ENCODE measurements at regions not wholly inside any gene's neighbourhood (a gene's known extent, or its start where the extent isn't known, plus 50 kb on each side); places are given as distances from the start of the nearest gene placed in this dataset.
A peak's percentile ranks its signal among the peaks of the same experiment; 100 is the strongest.

DNA sequence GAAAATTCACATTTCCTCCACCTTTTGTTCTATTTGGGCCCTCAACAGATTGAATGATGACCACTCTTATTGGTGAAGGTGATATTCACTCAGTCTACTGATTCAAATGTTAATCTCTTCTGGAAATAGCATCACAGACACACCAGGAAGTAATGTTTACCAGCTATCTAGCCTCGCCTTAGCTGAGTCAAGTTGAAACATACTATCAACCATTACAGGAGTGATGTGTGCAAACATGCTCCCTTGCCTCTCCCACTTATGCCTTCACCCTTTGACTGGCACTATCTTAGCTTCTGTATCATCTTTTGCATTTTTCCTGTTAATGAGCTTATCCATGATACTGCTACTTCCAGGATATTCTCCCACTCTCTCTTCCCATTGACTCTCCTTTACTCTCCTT is 191.9 kb downstream of the CENPW start:
- H3K36me3 Mint-ChIP-seq, result no peaks in the 10 kb centered on the region
- H3K27me3 Mint-ChIP-seq, result peaks cover 0 to 2% (median 0%) of the 10 kb centered on the region in 5 donors
- no peak overlapping the region for H3K4me3 Mint-ChIP-seq
- H3K27ac Mint-ChIP-seq, result no peak overlapping the region
- POLR2A ChIA-PET, result no interaction called here
- DNase-seq (no peak), ATAC-seq (no peak)
- no peaks in the 10 kb centered on the region for H3K9me3 Mint-ChIP-seq
- H3K4me1 Mint-ChIP-seq, result no peaks in the 10 kb centered on the region

DNA sequence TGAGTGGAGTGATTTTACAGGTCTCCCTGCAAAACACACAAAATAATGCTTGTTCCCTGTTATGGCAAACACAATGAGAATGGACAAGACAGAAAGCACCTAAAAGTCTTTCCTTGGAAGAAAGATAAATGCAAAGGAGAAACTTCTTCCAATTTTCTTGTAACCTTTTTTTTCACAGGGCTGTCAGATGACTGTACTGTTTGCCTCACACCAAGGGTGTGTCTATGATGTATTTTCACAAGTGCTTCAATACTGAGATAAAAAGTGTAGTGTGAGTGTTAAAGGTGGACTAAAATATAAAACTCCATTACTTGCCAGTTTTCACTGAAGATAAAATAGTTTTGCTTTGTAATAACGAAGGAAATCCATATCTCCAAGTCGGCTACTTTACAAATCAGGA is 194.5 kb downstream of the CENPW start:
- POLR2A ChIA-PET, result no interaction called here
- Mint-ChIP-seq H3K9me3 (no peaks in the 10 kb centered on the region), H3K27ac (no peak overlapping the region), H3K36me3 (no peaks in the 10 kb centered on the region), H3K4me1 (no peaks in the 10 kb centered on the region), H3K4me3 (no peak overlapping the region), H3K27me3 (peaks cover 0 to 2% (median 0%) of the 10 kb centered on the region in 5 donors)
- DNase-seq, result no peak
- no peak for ATAC-seq

DNA sequence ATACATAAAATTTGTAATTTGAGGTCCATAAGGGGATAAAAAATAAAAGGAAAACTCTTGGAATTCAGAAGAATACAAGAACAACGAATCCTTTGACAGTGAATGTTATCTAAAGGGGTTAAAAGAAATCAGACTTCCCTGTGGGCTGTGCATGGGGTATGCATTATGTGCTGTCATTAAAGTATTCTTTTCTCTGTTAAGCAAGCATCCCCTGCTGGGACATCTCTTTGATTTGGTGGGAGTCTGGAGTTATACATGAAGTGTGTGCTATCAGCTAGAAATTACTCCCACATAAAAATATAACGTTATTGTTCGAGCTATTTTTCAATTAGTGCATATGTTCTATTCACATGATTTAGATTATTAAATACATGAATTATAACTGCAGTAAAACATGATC is 195.2 kb downstream of the CENPW start:
- H3K36me3 Mint-ChIP-seq, result no peaks in the 10 kb centered on the region
- H3K4me1 Mint-ChIP-seq, result no peaks in the 10 kb centered on the region
- no peak overlapping the region for H3K27ac Mint-ChIP-seq
- POLR2A ChIA-PET, result no interaction called here
- ATAC-seq (no peak), DNase-seq (no peak)
- H3K4me3 Mint-ChIP-seq, result no peak overlapping the region
- H3K9me3 Mint-ChIP-seq, result no peaks in the 10 kb centered on the region
- peaks cover 0 to 2% (median 0%) of the 10 kb centered on the region in 5 donors for H3K27me3 Mint-ChIP-seq

DNA sequence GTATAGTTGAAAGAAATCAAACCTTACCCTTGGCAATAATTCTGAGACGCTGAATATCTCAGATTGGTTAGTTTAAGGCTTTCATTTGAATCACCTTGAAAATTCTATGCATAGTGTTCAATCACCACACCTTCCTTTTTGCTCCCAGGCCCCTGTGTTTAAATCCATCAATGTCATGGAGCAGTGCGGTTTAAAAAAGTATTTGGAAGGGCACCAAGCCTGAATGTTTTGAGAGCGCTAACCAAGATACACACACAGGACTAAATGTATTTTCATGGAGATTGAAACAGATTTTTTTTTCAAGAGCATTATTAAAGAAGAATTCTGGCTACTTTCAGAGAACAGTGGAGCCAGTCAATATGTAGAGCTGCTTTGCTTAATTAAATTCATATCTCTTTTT is 195.7 kb downstream of the CENPW start:
- no peak for DNase-seq
- POLR2A ChIA-PET, result no interaction called here
- no peak for ATAC-seq
- H3K27ac Mint-ChIP-seq, result no peak overlapping the region
- no peaks in the 10 kb centered on the region for H3K36me3 Mint-ChIP-seq
- H3K27me3 Mint-ChIP-seq, result peaks cover 0 to 2% (median 0%) of the 10 kb centered on the region in 5 donors
- H3K9me3 Mint-ChIP-seq, result no peaks in the 10 kb centered on the region
- no peak overlapping the region for H3K4me3 Mint-ChIP-seq
- no peaks in the 10 kb centered on the region for H3K4me1 Mint-ChIP-seq

- H3K4me1 Mint-ChIP-seq, result no peaks in the 10 kb centered on the region
- peaks cover 0 to 3% (median 0%) of the 10 kb centered on the region in 9 donors for H3K9me3 Mint-ChIP-seq
- H3K4me3 Mint-ChIP-seq, result no peak overlapping the region
- ATAC-seq, result no peak
- peaks cover 0 to 2% (median 0%) of the 10 kb centered on the region in 5 donors for H3K27me3 Mint-ChIP-seq
- no peak for DNase-seq
- H3K36me3 Mint-ChIP-seq, result no peaks in the 10 kb centered on the region
- POLR2A ChIA-PET, result no interaction called here
- no peak overlapping the region for H3K27ac Mint-ChIP-seq
Observed at GRCh38 chr6:126537061-126537816, 197.3 kb downstream of the CENPW start.

DNA sequence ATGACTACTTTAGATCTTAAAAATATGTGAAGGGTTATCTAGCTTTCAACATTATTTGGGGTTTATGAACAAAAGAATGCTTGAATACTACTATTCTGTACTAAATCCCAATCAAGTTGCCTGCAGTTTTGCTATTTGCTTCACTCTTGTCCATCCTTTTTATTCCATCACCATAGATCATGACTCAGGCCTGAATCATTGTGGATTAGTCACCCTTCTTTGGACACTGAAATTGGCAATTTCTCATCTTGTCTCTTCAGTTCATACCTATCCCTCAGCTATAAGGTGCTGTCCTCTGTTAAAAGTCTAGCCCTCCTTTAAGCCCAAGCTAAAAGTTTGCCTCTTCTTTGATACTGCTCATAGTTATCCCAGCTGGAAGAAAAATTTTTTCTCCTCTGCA is 199.1 kb downstream of the CENPW start:
- Mint-ChIP-seq H3K36me3 (no peaks in the 10 kb centered on the region), H3K27ac (no peak overlapping the region), H3K9me3 (peaks cover 0 to 3% (median 0%) of the 10 kb centered on the region in 9 donors), H3K27me3 (no peaks in the 10 kb centered on the region), H3K4me3 (no peak overlapping the region), H3K4me1 (no peaks in the 10 kb centered on the region)
- ATAC-seq, result no peak
- POLR2A ChIA-PET, result no interaction called here
- no peak for DNase-seq

- H3K36me3 Mint-ChIP-seq, result no peaks in the 10 kb centered on the region
Observed at GRCh38 chr6:126540161-126540560, 200.2 kb downstream of the CENPW start.

GRCh38 chr6:126541806-126542491 is 202.0 kb downstream of the CENPW start:
- Mint-ChIP-seq H3K36me3 (no peaks in the 10 kb centered on the region), H3K4me1 (no peaks in the 10 kb centered on the region), H3K4me3 (no peak overlapping the region), H3K9me3 (peaks cover 0 to 5% (median 0%) of the 10 kb centered on the region in 9 donors), H3K27me3 (no peaks in the 10 kb centered on the region), H3K27ac (no peak overlapping the region)
- POLR2A ChIA-PET, result no interaction called here
- DNase-seq (no peak), ATAC-seq (no peak)

More at GRCh38 chr6:126540161-126540560, 200.2 kb downstream of the CENPW start:
- Mint-ChIP-seq H3K4me1 (no peaks in the 10 kb centered on the region), H3K9me3 (peaks cover 0 to 5% (median 0%) of the 10 kb centered on the region in 9 donors), H3K4me3 (no peak overlapping the region), H3K27ac (no peak overlapping the region), H3K27me3 (no peaks in the 10 kb centered on the region)
- no peak for ATAC-seq
- DNase-seq, result no peak
- POLR2A ChIA-PET, result no interaction called here

DNA sequence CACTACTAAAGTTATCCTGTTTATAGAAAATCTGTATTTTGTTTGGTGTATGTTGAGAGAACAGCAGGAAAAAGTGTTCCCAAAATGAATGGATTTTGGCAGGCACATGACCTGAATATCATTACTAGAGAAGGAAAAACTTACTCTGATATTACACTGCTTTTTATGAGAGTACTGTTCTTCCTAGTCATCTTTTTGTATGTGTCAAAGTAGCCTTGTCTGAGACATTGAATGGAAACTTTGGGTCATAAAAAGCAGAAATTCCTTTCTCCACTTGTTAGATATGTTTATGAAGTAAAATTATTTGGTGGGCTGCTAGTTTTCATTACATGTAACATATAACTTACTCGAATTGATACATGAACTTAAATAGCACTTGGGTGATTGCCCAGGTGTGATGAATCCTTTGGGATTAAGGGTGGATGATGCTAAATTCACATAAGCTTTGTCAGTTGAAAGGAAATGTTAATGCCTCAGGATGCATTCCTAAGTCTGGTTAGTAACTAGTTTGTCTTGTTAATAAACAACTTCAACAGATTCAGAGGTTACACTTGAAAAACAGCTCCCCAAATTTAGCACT is 206.7 kb downstream of the CENPW start:
- DNase-seq, result no peak
- no peak for ATAC-seq
- peaks cover 0 to 7% (median 0%) of the 10 kb centered on the region in 9 donors for H3K9me3 Mint-ChIP-seq
- H3K27ac Mint-ChIP-seq, result no peak overlapping the region
- H3K4me1 Mint-ChIP-seq, result no peaks in the 10 kb centered on the region
- H3K4me3 Mint-ChIP-seq, result no peak overlapping the region
- no peaks in the 10 kb centered on the region for H3K36me3 Mint-ChIP-seq
- POLR2A ChIA-PET, result no interaction called here
- no peaks in the 10 kb centered on the region for H3K27me3 Mint-ChIP-seq

DNA sequence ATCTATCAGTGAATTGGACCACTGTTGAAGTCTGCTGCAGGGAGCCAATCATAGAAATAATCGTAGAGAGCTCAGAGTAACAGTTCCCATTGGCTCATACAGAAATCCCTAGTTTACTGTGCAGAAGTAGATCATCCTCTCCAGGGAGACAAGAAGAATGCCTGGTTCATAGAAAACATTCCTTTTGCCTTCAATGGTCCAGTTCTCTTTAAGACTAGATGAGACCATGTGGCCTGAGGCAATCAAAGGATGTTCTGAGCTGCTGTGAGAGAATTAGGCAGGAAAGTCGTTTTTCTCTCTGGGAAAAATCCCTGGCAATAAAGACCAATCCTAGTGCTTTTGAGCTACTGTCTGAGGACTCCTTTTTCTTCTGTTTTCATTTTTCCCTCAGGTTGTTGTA is 208.4 kb downstream of the CENPW start:
- Mint-ChIP-seq H3K27me3 (no peaks in the 10 kb centered on the region), H3K4me3 (no peak overlapping the region), H3K27ac (no peak overlapping the region), H3K36me3 (no peaks in the 10 kb centered on the region), H3K9me3 (peaks cover 0 to 7% (median 0%) of the 10 kb centered on the region in 9 donors), H3K4me1 (no peaks in the 10 kb centered on the region)
- no peak for DNase-seq
- POLR2A ChIA-PET, result no interaction called here
- ATAC-seq, result no peak

GRCh38 chr6:126550323-126550722 is 210.4 kb downstream of the CENPW start:
- no peak overlapping the region for H3K4me3 Mint-ChIP-seq
- ATAC-seq (no peak), DNase-seq (no peak)
- no peaks in the 10 kb centered on the region for H3K36me3 Mint-ChIP-seq
- POLR2A ChIA-PET, result no interaction called here
- H3K27ac Mint-ChIP-seq, result peak overlapping the region in 1 of 10 donors; percentile 78
- no peaks in the 10 kb centered on the region for H3K27me3 Mint-ChIP-seq
- H3K4me1 Mint-ChIP-seq, result no peaks in the 10 kb centered on the region
- H3K9me3 Mint-ChIP-seq, result peaks cover 0 to 4% (median 0%) of the 10 kb centered on the region in 9 donors

- POLR2A ChIA-PET, result no interaction called here
- Mint-ChIP-seq H3K27ac (no peak overlapping the region), H3K36me3 (no peaks in the 10 kb centered on the region), H3K27me3 (no peaks in the 10 kb centered on the region), H3K4me3 (no peak overlapping the region), H3K9me3 (peaks cover 0 to 4% (median 0%) of the 10 kb centered on the region in 9 donors), H3K4me1 (no peaks in the 10 kb centered on the region)
- DNase-seq (no peak), ATAC-seq (no peak)
Observed at GRCh38 chr6:126551832-126552231, 211.9 kb downstream of the CENPW start.

DNA sequence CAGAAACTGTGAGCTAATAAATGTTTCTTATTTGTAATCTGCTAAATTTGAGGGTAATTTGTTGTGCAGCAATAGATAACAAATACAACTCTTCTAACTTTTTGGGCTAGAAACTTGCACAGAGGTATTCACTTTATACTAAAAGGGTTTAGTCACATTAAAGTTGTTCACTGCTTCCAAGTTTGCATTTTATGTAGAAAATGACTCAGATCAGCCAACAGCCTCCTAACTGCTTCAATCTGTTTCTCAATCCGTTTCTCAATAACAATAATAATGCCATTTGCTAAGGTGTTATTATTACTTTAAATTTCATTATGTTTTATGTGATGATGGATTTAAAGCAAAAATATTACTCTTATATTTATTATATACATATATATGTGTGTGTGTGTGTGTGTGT is 213.9 kb downstream of the CENPW start:
- Mint-ChIP-seq H3K9me3 (peaks cover 0 to 2% (median 0%) of the 10 kb centered on the region in 9 donors), H3K27ac (no peak overlapping the region), H3K4me1 (no peaks in the 10 kb centered on the region), H3K36me3 (no peaks in the 10 kb centered on the region), H3K4me3 (no peak overlapping the region), H3K27me3 (no peaks in the 10 kb centered on the region)
- POLR2A ChIA-PET, result no interaction called here
- ATAC-seq, result no peak
- no peak for DNase-seq

Measured in naive thymus-derived CD8-positive, alpha-beta T cell (primary cell).